ENCODE measurements at regions not wholly inside any gene's neighbourhood (a gene's known extent, or its start where the extent isn't known, plus 50 kb on each side); places are given as distances from the start of the nearest gene placed in this dataset.

DNA sequence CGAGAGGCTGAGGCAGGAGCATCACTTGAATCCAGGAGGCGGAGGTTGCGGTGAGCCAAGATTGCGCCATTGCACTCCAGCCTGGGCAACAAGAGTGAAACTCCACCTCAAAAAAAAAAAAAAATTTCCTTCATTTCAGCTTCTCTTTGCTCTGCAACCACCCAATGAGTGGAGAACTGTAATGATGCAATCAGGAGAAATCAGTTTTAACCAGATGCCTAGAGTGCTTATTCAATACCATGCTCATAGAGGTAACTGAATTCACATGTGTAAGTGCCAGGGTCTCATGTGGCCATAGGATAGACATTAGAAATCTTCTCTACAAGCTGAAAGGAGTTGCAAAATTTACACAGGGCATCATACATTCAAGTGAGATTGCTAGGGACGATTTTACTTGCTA, 70.6 kb downstream of the HMHB1 start (continued):
- TF ChIP-seq ZNF335 (tag by site-specific recombination; conservative IDR thresholded peaks at IDR 0.05) = no peak
- peak; percentile 32; the same call in 1 of the 2 replicates for TF ChIP-seq ZNF133 (tag by site-specific recombination; IDR thresholded peaks at IDR 0.05)

GRCh38 chr5:143886096-143886495, 74.1 kb downstream of the HMHB1 start:
- TF ChIP-seq KLF10 (tag by site-specific recombination; IDR thresholded peaks at IDR 0.05) (no peak), ZNF670 (tag by site-specific recombination; IDR thresholded peaks at IDR 0.05; ENCODE audit: low read depth) (no peak), ZNF133 (tag by site-specific recombination; IDR thresholded peaks at IDR 0.05) (no peak), SP7 (tag by site-specific recombination; IDR thresholded peaks at IDR 0.05) (no peak), KLF7 (tag by site-specific recombination; IDR thresholded peaks at IDR 0.05; ENCODE audit: borderline replicate concordance) (no peak), ZNF529 (tag by site-specific recombination; IDR thresholded peaks at IDR 0.05; ENCODE audit: insufficient replicate concordance) (no peak), ZFP41 (tag by site-specific recombination; IDR thresholded peaks at IDR 0.05; ENCODE audit: borderline replicate concordance) (no peak), ZNF623 (tag by site-specific recombination; IDR thresholded peaks at IDR 0.05) (no peak), ZEB2 (tag by site-specific recombination; IDR thresholded peaks at IDR 0.05) (no peak), HOXA7 (CRISPR knock-in tag; IDR thresholded peaks at IDR 0.05; ENCODE audit: borderline replicate concordance) (no peak), ZNF571 (tag by site-specific recombination; IDR thresholded peaks at IDR 0.05) (no peak), BCL11B (tag by site-specific recombination; IDR thresholded peaks at IDR 0.05; ENCODE audit: low read depth) (no peak)
- TF ChIP-seq, protein P1, sequence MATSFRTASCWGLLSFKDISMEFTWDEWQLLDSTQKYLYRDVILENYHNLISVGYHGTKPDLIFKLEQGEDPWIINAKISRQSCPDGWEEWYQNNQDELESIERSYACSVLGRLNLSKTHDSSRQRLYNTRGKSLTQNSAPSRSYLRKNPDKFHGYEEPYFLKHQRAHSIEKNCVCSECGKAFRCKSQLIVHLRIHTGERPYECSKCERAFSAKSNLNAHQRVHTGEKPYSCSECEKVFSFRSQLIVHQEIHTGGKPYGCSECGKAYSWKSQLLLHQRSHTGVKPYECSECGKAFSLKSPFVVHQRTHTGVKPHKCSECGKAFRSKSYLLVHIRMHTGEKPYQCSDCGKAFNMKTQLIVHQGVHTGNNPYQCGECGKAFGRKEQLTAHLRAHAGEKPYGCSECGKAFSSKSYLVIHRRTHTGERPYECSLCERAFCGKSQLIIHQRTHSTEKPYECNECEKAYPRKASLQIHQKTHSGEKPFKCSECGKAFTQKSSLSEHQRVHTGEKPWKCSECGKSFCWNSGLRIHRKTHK (tag by site-specific recombination; IDR thresholded peaks at IDR 0.05) = no peak
- TF ChIP-seq, protein P2, sequence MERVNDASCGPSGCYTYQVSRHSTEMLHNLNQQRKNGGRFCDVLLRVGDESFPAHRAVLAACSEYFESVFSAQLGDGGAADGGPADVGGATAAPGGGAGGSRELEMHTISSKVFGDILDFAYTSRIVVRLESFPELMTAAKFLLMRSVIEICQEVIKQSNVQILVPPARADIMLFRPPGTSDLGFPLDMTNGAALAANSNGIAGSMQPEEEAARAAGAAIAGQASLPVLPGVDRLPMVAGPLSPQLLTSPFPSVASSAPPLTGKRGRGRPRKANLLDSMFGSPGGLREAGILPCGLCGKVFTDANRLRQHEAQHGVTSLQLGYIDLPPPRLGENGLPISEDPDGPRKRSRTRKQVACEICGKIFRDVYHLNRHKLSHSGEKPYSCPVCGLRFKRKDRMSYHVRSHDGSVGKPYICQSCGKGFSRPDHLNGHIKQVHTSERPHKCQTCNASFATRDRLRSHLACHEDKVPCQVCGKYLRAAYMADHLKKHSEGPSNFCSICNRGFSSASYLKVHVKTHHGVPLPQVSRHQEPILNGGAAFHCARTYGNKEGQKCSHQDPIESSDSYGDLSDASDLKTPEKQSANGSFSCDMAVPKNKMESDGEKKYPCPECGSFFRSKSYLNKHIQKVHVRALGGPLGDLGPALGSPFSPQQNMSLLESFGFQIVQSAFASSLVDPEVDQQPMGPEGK (tag by site-specific recombination; IDR thresholded peaks at IDR 0.05) = no peak
- H3K9me3 ChIP-seq (ENCODE audit: control insufficient read depth, insufficient read depth, low read depth, low read length) = no peaks in the 10 kb centered on the region
- ChIA-PET CTCF (interaction anchor here (0.7 kb wide), 1 partner anchor 83 kb away, joined by 3 read pairs; no protein-coding TSS in a partner anchor), POLR2A (no interaction called here)
- no peaks in the 10 kb centered on the region for H3K36me3 ChIP-seq (ENCODE audit: control insufficient read depth in 2 of 2, insufficient read depth in 1 of 2, low read length in 2 of 2)
- H3K4me3 ChIP-seq (ENCODE audit: low read depth, low read length) = no peak overlapping the region
- peaks cover 24% of the 10 kb centered on the region for H3K4me1 ChIP-seq (ENCODE audit: control insufficient read depth, insufficient read depth, low read length)
- no peak overlapping the region for H3K27ac ChIP-seq (ENCODE audit: extremely low read depth, low read depth, low read length)

- CTCF ChIA-PET = interaction anchor here (0.5 kb wide), 1 partner anchor 336 kb away, joined by 3 read pairs; no protein-coding TSS in a partner anchor
- Histone ChIP-seq H3K27ac (ENCODE audit: extremely low read depth, low read depth, low read length) (0 out of 2 replicates have a peak overlapping the region, but pooled peaks have one; percentile 19), H3K9me3 (ENCODE audit: control insufficient read depth, insufficient read depth, low read depth, low read length) (no peaks in the 10 kb centered on the region), H3K4me1 (ENCODE audit: control insufficient read depth, insufficient read depth, low read length) (peaks cover 25% of the 10 kb centered on the region), H3K4me3 (ENCODE audit: low read depth, low read length) (no peak overlapping the region), H3K36me3 (ENCODE audit: control insufficient read depth in 2 of 2, insufficient read depth in 1 of 2, low read length in 2 of 2) (no peaks in the 10 kb centered on the region)
- POLR2A ChIA-PET = no interaction called here
- TF ChIP-seq, protein P3, sequence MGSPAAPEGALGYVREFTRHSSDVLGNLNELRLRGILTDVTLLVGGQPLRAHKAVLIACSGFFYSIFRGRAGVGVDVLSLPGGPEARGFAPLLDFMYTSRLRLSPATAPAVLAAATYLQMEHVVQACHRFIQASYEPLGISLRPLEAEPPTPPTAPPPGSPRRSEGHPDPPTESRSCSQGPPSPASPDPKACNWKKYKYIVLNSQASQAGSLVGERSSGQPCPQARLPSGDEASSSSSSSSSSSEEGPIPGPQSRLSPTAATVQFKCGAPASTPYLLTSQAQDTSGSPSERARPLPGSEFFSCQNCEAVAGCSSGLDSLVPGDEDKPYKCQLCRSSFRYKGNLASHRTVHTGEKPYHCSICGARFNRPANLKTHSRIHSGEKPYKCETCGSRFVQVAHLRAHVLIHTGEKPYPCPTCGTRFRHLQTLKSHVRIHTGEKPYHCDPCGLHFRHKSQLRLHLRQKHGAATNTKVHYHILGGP (tag by site-specific recombination; IDR thresholded peaks at IDR 0.05) = peak; percentile 43; the same call in 1 of the 2 replicates
- TF ChIP-seq ZNF585B (tag by site-specific recombination; IDR thresholded peaks at IDR 0.05) (no peak), ZNF174 (tag by site-specific recombination; IDR thresholded peaks at IDR 0.05) (peak; percentile 37; the same call in 1 of the 2 replicates), PRDM4 (tag by site-specific recombination; IDR thresholded peaks at IDR 0.05) (no peak), GLIS1 (tag by site-specific recombination; IDR thresholded peaks at IDR 0.05) (peak; percentile 46; the same call in 1 of the 2 replicates), ZNF660 (tag by site-specific recombination; IDR thresholded peaks at IDR 0.05) (peak; percentile 86), ZNF10 (tag by site-specific recombination; IDR thresholded peaks at IDR 0.05) (no peak), ZNF561 (tag by site-specific recombination; IDR thresholded peaks at IDR 0.05; ENCODE audit: borderline replicate concordance) (peak; percentile 72; the same call in 1 of the 2 replicates), ZNF792 (tag by site-specific recombination; IDR thresholded peaks at IDR 0.05) (no peak)
These were observed 75.0 kb downstream of the HMHB1 start for GRCh38 chr5:143886651-143887638.
